NT2/D1 (cell line): ENCODE measurements at regions not wholly inside any gene's neighbourhood (a gene's known extent, or its start where the extent isn't known, plus 50 kb on each side); places are given as distances from the start of the nearest gene placed in this dataset.

Experiments used
- DNase-seq: peaks from one replicate; pipeline ENCODE4 v3.0.0-alpha.2; 2011; ENCODE audit warnings: low read depth, low spot score
- H3K27me3 ChIP-seq: 2 replicates; pipeline ENCODE4 v1.6.0; 2011; ENCODE audit warnings: mild to moderate bottlenecking; ENCODE audit not compliant: insufficient read length, insufficient read depth
- H3K36me3 ChIP-seq: 2 replicates; pipeline ENCODE4 v1.6.1; 2011; ENCODE audit warnings: mild to moderate bottlenecking, low read length, mixed read lengths; ENCODE audit not compliant: insufficient read depth, insufficient read length
- H3K4me1 ChIP-seq: 2 replicates; pipeline ENCODE4 v1.5.1; 2011; ENCODE audit not compliant: insufficient read depth, insufficient read length
- H3K4me3 ChIP-seq: 2 replicates; pipeline ENCODE4 v1.5.1; 2011; ENCODE audit warnings: low read depth; ENCODE audit not compliant: insufficient read length
- H3K9ac ChIP-seq: 2 replicates; pipeline ENCODE4 v1.6.0; 2011; ENCODE audit warnings: low read depth; ENCODE audit not compliant: insufficient read length
- H3K9me3 ChIP-seq: 2 replicates; pipeline ENCODE4 v1.5.1; 2011; ENCODE audit warnings: mild to moderate bottlenecking, low read length; ENCODE audit not compliant: insufficient read depth
- SUZ12 ChIP-seq: IDR thresholded peaks from 2 replicates; pipeline ENCODE4 v1.6.1; 2011; ENCODE audit not compliant: insufficient read length, insufficient read depth; ENCODE audit errors: extremely low read depth
- YY1 ChIP-seq: IDR thresholded peaks from 2 replicates; pipeline ENCODE4 v1.6.1; 2011; ENCODE audit not compliant: insufficient read length, insufficient read depth
- ZNF274 ChIP-seq: IDR thresholded peaks from 2 replicates; pipeline ENCODE4 v1.6.1; 2011; ENCODE audit warnings: mild to moderate bottlenecking, low read depth, low read length

GRCh38 chr6:134105940-134106339 lies 53.5 kb upstream of the SLC2A12 start:
- Histone ChIP-seq H3K9ac (no peak overlapping the region), H3K4me1 (no peaks in the 10 kb centered on the region), H3K4me3 (no peak overlapping the region), H3K36me3 (no peaks in the 10 kb centered on the region), H3K9me3 (no peaks in the 10 kb centered on the region), H3K27me3 (no peaks in the 10 kb centered on the region)
- TF ChIP-seq ZNF274 (no peak), YY1 (no peak), SUZ12 (no peak)
- DNase-seq = no peak

- TF ChIP-seq YY1 (no peak), SUZ12 (no peak), ZNF274 (no peak)
- H3K27me3 ChIP-seq = no peaks in the 10 kb centered on the region
- DNase-seq = no peak
- no peaks in the 10 kb centered on the region for H3K9me3 ChIP-seq
- H3K4me3 ChIP-seq = no peak overlapping the region
- H3K4me1 ChIP-seq = no peaks in the 10 kb centered on the region
- H3K36me3 ChIP-seq = no peaks in the 10 kb centered on the region
- H3K9ac ChIP-seq = no peak overlapping the region
Measured at GRCh38 chr6:134103006-134103405, 50.6 kb upstream of the SLC2A12 start.
